ENCODE measurements at regions not wholly inside any gene's neighbourhood (a gene's known extent, or its start where the extent isn't known, plus 50 kb on each side); places are given as distances from the start of the nearest gene placed in this dataset.

GRCh38 chr18:78789850-78790249, 189.8 kb upstream of the SALL3 start:
- H3K4me3 ChIP-seq (ENCODE audit: low read depth, low read length) = no peak overlapping the region
- no peak for DNase-seq (ENCODE audit: low read depth)
- POLR2A ChIA-PET = no interaction called here
- H3K27me3 ChIP-seq (ENCODE audit: control insufficient read depth, insufficient read depth, low read length) = no peaks in the 10 kb centered on the region
- CTCF ChIA-PET = no interaction called here
- no peak for TF ChIP-seq CTCF (IDR thresholded peaks at IDR 0.05; ENCODE audit: insufficient read depth, low read depth, low read length)
- H3K36me3 ChIP-seq (ENCODE audit: control insufficient read depth, insufficient read depth, low read length) = no peaks in the 10 kb centered on the region

GRCh38 chr18:78790511-78790910, 189.1 kb upstream of the SALL3 start:
- TF ChIP-seq CTCF (IDR thresholded peaks at IDR 0.05; ENCODE audit: insufficient read depth, low read depth, low read length) = no peak
- H3K36me3 ChIP-seq (ENCODE audit: control insufficient read depth, insufficient read depth, low read length) = no peaks in the 10 kb centered on the region
- no peaks in the 10 kb centered on the region for H3K27me3 ChIP-seq (ENCODE audit: control insufficient read depth, insufficient read depth, low read length)
- H3K4me3 ChIP-seq (ENCODE audit: low read depth, low read length) = no peak overlapping the region
- ChIA-PET POLR2A (no interaction called here), CTCF (no interaction called here)
- no peak for DNase-seq (ENCODE audit: low read depth)

GRCh38 chr18:78790960-78791359, 188.7 kb upstream of the SALL3 start:
- Histone ChIP-seq H3K4me3 (ENCODE audit: low read depth, low read length) (no peak overlapping the region), H3K27me3 (ENCODE audit: control insufficient read depth, insufficient read depth, low read length) (no peaks in the 10 kb centered on the region), H3K36me3 (ENCODE audit: control insufficient read depth, insufficient read depth, low read length) (no peaks in the 10 kb centered on the region)
- DNase-seq (ENCODE audit: low read depth) = no peak
- ChIA-PET POLR2A (no interaction called here), CTCF (no interaction called here)
- TF ChIP-seq CTCF (IDR thresholded peaks at IDR 0.05; ENCODE audit: insufficient read depth, low read depth, low read length) = no peak

- H3K36me3 ChIP-seq (ENCODE audit: control insufficient read depth, insufficient read depth, low read length) = no peaks in the 10 kb centered on the region
- ChIA-PET POLR2A (no interaction called here), CTCF (no interaction called here)
- no peak for TF ChIP-seq CTCF (IDR thresholded peaks at IDR 0.05; ENCODE audit: insufficient read depth, low read depth, low read length)
- no peak overlapping the region for H3K4me3 ChIP-seq (ENCODE audit: low read depth, low read length)
- no peaks in the 10 kb centered on the region for H3K27me3 ChIP-seq (ENCODE audit: control insufficient read depth, insufficient read depth, low read length)
- no peak for DNase-seq (ENCODE audit: low read depth)
Measured at GRCh38 chr18:78792094-78792493, 187.5 kb upstream of the SALL3 start.

GRCh38 chr18:78792736-78793135, 186.9 kb upstream of the SALL3 start:
- TF ChIP-seq CTCF (IDR thresholded peaks at IDR 0.05; ENCODE audit: insufficient read depth, low read depth, low read length) = no peak
- H3K27me3 ChIP-seq (ENCODE audit: control insufficient read depth, insufficient read depth, low read length) = no peaks in the 10 kb centered on the region
- ChIA-PET CTCF (no interaction called here), POLR2A (no interaction called here)
- H3K36me3 ChIP-seq (ENCODE audit: control insufficient read depth, insufficient read depth, low read length) = no peaks in the 10 kb centered on the region
- DNase-seq (ENCODE audit: low read depth) = no peak
- H3K4me3 ChIP-seq (ENCODE audit: low read depth, low read length) = no peak overlapping the region
